Stimulated activated CD4-positive, alpha-beta T cell treated with anti-CD3 and anti-CD28 coated beads, Interleukin-1b, Interleukin-23, amount 100 ng/mL, for 24 hours (primary cell): ENCODE measurements at regions not wholly inside any gene's neighbourhood (a gene's known extent, or its start where the extent isn't known, plus 50 kb on each side); places are given as distances from the start of the nearest gene placed in this dataset.

Experiments
- DNase-seq, 4 experiments: peaks; one replicate each; pipeline ENCODE4 v3.0.0-alpha.2; 2020; ENCODE audit warnings: low read depth in 4 of 4, low spot score in 1 of 4

DNA sequence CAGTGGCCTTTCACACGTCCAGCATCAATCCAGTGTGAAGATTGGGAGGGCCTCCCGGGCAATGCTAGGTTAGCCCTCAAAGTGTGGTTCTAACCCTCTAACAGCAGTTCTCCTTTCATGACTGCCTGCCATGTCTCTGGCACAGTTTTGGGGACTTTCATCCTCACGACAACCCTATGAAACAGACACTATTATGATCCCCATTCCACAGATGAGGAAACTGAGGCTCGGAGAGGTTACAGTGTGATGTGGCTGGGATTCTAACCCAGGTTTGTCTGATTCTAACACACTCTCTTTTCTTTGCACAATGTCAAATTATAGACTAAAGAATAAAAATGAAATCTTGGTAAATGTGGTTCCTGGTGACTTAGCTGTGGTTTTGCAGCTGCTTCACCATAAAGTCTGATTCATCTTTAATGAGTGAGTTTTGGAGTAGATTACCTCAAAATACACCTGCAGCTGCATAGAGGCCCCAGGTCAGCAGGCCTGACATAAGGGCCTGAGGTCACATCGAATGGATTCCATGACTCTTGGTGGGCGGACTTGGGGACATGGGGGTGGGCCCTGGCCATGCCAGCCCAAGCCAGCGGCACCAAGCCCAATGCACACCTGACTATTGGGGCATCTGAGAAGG, 214.4 kb downstream of the GLI2 start:
- DNase-seq: no peak

- DNase-seq: no peak
These were observed 216.0 kb downstream of the GLI2 start for GRCh38 chr2:120951693-120952092.

DNA sequence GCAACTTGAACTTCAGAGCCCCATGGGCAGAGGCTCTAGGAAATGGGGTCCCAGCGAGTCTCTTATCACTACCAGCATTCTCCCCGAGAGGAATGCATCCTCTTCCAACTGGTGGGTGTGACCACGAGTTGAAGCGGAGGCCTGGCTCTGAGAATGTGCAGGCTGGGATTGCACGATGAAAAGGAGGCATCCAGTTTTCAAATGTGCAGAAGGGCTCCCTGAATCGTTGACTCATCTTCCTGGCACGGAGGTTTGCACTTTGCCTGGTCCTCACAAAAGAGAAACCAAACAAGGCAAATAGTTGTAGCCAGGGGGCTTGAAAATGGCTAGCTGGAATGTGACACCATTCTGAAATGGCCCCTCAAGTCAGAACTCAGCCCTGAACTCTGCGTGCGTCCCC, 216.7 kb downstream of the GLI2 start:
- DNase-seq: no peak

GRCh38 chr2:120953066-120953756, 217.5 kb downstream of the GLI2 start:
- no peak for DNase-seq

DNA sequence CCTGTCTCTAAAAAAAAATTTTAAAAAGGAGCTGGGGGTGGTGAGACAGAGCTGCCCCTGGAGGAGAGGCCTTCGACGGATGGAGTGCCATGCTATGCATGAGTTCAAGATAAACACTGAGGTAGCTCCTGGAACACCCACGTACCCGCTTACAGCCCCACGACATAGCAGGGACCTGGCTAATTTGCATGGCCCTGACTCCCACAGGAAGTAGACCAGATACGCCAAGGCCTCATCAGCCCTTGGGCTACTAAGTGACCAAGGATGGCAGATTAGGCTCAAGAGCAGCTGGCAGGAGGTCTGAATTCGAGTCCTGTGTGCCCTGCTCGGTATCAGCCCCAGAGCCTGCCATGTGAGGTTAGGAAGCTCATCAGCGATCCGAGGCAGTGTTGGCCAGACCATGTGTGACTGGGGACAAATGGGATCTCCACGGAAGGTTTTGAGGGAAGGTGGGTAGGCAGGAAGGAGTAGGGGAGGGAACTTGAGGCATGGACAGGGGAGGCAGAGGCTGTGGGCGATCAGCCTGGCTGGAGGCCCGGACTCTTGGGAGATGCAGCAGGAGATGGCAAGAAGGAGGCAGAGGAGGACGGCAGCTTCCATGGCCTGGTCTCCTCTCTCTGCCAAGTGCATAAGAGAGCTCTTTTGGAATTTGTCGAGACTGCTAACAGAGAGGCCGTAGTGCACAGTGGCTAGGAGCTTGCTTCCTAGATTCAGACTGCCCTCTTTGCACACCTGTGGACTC, 218.3 kb downstream of the GLI2 start:
- DNase-seq: no peak

DNA sequence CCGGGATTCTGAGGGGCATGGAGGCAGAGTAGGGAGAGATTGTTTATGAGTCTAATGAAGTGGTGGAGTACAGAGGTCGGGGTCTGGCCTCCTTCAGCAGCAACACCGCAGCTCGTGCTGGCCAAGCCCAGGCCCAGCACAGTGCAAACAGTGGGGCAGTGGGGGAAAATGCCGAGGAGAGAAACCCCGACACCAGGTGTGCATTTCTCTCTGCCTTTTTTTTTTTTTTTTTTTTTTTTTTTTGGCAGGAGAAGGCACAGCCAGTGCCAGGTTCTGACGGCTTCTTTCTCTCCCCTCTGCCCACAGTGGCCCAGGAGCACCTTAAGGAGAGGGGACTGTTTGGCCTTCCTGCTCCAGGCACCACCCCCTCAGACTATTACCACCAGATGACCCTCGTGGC, 219.3 kb downstream of the GLI2 start:
- no peak for DNase-seq

GRCh38 chr2:120955427-120955826, 219.8 kb downstream of the GLI2 start:
- no peak for DNase-seq

DNA sequence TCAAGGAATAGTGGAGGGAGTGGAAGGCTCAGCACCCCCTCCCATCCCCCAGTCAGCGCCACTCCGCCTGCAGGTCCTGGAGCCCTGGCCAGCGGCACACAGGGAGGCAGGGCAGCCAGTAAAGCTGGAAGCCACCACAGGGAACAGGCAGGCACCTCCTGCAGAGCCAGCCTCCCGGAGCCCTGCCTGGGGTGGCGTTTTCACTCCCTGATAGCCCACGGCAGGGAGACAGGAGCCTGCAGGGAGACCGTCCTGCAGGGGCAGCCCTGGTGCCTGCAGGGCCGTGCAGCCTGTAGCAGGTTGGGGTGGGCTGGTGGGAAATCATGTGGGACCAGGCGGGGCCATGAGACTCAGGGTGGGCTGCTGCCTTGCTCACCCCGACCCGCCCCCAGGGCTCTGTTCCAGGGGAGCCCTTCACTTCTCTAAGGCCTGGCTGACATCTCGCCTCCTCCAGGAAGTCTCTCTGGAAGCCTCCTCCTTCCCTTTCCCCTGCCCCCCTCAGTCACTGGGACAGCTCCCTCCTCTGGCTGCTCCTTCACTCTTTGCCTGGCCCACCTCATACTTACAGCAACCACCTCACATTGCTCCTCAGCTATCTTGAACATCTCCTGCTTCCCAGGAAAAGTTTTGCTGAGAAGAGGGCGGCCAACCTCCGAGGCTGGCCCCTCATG, 221.0 kb downstream of the GLI2 start:
- DNase-seq: no peak

GRCh38 chr2:120957905-120958304, 222.2 kb downstream of the GLI2 start:
- DNase-seq: no peak

GRCh38 chr2:120958623-120959366, 223.1 kb downstream of the GLI2 start:
- DNase-seq: no peak

DNA sequence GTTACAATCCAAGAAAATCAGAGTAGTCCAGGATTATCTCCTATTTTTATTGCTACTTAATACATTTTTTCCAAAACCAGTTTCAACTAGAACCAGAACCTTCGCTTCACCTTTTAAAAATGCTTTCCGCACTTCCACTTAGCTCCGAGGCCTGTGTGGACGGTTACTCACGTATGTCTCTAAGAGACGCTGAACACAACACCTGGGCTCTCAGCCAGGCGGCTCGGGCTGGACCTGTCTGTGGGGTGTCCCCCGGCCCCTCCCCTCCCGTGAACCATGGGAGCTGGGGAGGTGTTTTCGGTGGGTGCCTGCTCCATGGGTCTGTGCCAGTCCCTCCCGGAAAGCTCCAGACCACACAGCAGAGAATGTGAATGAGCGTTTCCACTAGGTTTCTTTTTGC, 223.8 kb downstream of the GLI2 start:
- DNase-seq: no peak

DNA sequence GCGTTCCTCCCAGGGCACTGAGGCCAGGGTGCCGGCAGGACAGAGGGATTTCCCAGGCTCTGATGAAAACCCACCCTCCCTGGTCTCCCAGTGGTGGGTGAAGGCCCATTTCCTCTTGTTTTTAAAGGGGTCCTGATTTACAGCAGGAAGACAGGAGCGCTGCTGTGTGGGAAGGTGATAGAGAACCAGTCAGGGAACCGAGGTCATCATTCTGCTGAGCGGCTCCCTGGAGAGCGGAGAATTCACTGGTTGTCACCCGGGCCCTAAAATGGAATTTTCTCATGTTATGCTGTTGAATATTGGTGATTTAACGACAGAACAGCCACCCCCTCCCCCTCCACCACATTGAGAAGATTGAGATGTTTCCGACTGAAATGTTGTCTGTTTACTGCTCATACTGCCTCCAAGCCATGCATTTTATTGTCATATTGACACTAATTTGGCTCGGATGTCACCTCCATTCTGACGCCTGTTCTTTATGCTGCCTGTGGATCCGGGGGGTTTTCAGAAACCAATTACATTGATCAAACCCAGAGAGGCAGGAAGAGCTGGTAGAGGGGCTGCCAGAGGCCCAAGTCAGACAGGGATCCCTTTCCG, 225.2 kb downstream of the GLI2 start:
- no peak for DNase-seq

DNA sequence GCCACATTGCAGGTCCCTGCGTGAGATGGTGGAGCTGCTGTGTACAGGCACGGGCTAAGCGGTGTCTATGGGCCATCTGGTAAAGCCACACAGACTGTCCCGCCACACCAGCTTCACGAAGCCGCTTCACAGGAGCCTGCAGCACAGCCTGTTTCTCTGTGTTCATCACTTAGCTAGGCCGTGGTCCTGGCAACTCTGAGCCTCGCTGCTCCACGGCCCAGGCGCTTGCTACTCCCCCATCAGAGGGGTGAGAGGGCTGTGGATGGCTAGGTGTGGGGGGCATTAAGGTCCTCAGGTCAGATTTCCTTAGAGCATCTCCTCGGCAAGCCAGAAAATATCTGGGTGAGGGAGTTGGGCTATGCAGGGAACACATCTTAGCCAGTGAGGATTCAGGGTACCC, 225.7 kb downstream of the GLI2 start:
- DNase-seq: no peak

DNA sequence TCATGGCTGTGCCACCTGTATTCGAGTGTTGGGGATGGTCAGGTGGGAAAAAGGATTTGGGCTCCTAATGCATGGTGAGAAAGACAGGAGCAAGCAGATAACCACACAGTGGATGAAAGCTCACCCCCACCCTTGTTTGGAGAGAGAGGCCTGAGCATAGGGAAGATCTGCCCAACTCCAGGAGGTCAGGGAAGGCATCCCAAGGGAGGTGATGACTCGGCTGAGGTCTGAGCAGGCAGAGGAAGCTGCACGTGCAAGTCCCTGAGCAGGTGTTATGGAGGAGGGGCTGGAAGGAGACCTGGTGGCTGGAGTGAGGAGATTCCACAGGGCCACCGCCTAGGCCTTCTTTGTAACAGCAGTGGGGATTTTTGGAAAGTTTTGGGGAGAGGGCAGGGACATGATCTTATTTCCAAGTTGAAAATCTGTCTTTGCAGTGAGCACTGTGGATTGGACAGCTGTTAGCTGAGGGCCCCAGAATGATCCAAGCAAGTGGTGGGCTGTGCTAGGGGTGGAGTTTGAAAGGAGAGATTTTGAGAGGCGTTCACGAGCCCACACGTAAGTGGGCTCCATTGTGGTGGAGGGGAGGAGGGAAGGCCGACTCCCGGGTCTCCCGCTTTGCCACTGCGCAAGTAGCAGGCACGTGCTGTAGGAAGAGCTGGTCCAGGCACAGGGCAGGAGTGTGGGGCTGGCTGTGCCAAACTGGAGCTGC, 228.5 kb downstream of the GLI2 start:
- no peak for DNase-seq

DNA sequence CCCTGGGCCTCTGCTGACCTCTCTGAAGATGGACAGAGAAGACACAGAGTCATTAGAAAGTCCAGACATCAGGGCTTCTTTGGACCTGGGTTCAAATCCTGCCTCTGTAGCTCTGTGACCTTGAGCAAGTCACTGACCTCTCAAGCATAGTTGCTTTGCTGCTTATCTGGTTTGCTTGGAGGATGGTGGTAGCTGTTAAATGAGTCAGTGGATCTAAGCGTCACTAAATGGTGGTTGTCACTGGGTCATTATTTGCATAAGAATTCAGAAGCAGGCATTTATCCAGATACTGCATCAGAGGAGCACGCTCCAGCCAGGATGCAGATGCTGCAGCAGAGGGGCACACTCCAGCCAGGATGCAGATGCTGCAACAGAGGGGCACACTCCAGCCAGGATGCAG, 229.2 kb downstream of the GLI2 start:
- no peak for DNase-seq

DNA sequence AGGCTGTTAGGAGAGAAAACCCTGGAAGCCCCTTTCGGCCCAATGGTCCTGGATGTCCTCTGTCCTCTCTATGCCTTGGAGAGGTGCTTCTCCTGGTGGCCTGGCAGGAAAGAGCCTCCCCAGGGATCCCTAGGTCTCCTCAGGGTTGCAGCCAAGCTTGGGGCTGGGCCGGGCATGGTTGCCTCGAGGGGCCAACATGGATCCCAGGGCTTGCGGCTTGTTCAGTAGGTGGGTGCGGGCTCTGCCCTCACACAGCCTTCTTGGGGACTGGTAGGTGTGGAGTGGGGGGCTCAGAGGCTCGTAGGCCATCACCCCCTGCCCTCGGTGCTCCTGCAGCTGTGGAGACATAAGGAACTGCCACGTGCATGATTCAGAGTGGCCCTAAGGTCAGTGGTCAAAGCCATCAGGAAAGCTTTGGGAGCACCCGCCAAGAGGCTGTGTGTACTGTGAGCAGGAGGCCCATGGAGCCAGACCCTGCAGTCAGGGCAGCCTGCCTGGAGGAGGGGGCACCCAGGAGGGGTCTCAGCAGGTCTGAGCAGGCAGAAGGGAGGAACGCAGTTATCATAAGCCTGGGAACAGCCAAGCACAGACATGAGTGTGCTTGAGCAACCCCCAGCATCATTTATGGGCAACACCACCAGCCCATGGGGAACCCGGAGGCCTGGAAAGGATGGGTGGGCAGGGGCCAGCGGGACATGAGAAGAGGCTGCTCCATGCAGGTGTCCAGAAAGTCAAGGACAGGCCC, 231.0 kb downstream of the GLI2 start:
- no peak for DNase-seq

DNA sequence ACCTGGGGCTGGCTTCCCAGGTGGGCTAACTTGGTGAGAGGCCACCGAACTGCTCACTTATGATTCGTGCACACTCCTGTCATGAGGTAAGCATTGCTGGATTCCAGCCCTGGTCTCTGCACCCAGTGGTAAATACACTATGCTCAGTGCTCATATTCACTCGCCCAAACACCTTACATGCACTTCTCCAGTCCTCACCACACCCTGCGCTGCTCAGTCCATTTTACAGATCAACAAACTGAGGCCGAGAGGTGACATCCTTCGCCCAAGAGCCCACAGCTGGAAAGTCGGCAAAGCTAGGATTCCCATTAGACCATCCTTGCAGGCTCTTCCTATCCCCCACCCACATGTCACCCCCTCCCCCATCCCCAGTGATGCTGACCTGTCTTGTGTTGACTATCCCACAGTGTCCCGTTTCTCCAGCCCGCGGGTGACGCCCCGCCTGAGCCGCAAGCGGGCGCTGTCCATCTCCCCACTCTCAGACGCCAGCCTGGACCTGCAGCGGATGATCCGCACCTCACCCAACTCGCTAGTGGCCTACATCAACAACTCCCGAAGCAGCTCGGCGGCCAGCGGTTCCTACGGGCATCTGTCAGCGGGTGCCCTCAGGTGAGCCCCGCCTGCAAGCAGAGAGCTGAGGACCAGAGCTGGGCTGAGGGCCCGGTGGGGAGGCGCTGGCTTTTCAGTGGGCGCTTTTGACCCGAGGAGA, 232.8 kb downstream of the GLI2 start:
- no peak for DNase-seq

GRCh38 chr2:120969613-120970355, 234.1 kb downstream of the GLI2 start:
- no peak for DNase-seq
